DOHH2 (cell line): ENCODE measurements at regions not wholly inside any gene's neighbourhood (a gene's known extent, or its start where the extent isn't known, plus 50 kb on each side); places are given as distances from the start of the nearest gene placed in this dataset.

Source experiments
- CTCF ChIP-seq: fragments of 200-600 bp; sonication (generic); IDR thresholded peaks from one replicate; pipeline ENCODE4 v1.5.1; 2014; ENCODE audit warnings: antibody characterized with exemption, mild to moderate bottlenecking, low read depth, low read length; ENCODE audit not compliant: poor library complexity, severe bottlenecking
- EZH2phosphoT487 ChIP-seq: fragments of 200-600 bp; sonication (generic); IDR thresholded peaks from 2 replicates; pipeline ENCODE4 v1.6.1; 2017; ENCODE audit warnings: borderline replicate concordance, mild to moderate bottlenecking, antibody characterized with exemption, low read length, moderate library complexity, mixed read lengths

GRCh38 chr10:59536167-59537014 is 173.3 kb downstream of the SLC16A9 start:
- TF ChIP-seq CTCF (no peak), EZH2phosphoT487 (no peak)
